ENCODE measurements at regions not wholly inside any gene's neighbourhood (a gene's known extent, or its start where the extent isn't known, plus 50 kb on each side); places are given as distances from the start of the nearest gene placed in this dataset.

DNA sequence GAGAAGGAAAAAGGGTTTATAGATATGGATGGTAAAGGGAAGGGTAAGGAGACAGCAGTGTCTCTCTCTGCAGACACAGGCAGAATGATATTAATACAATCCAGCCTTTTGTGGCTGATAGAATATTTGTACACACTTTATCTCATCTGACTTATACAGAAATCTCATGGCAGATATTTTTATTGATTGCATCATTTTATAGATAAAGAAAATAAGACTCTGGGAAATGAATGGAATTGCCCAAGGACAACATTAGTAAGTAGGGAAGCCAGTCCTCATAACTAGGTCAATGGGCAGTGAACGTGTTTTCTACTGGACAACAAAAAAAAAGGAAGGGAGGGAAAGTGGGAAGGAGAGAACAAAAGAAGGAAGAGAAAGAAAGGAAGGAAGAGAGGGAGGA, 236.4 kb upstream of the EPHA4 start:
- Histone ChIP-seq H3K36me3 (ENCODE audit: control insufficient read depth, insufficient read depth, low read length) (no peaks in the 10 kb centered on the region), H3K27me3 (ENCODE audit: control insufficient read depth, insufficient read depth, low read length) (no peaks in the 10 kb centered on the region), H3K4me3 (ENCODE audit: low read depth, low read length) (no peak overlapping the region)
- TF ChIP-seq, protein P1, sequence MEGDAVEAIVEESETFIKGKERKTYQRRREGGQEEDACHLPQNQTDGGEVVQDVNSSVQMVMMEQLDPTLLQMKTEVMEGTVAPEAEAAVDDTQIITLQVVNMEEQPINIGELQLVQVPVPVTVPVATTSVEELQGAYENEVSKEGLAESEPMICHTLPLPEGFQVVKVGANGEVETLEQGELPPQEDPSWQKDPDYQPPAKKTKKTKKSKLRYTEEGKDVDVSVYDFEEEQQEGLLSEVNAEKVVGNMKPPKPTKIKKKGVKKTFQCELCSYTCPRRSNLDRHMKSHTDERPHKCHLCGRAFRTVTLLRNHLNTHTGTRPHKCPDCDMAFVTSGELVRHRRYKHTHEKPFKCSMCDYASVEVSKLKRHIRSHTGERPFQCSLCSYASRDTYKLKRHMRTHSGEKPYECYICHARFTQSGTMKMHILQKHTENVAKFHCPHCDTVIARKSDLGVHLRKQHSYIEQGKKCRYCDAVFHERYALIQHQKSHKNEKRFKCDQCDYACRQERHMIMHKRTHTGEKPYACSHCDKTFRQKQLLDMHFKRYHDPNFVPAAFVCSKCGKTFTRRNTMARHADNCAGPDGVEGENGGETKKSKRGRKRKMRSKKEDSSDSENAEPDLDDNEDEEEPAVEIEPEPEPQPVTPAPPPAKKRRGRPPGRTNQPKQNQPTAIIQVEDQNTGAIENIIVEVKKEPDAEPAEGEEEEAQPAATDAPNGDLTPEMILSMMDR (IDR thresholded peaks at IDR 0.05; ENCODE audit: insufficient read depth, low read length, poor library complexity, severe bottlenecking), result no peak
- no peak for DNase-seq (ENCODE audit: low read depth)

DNA sequence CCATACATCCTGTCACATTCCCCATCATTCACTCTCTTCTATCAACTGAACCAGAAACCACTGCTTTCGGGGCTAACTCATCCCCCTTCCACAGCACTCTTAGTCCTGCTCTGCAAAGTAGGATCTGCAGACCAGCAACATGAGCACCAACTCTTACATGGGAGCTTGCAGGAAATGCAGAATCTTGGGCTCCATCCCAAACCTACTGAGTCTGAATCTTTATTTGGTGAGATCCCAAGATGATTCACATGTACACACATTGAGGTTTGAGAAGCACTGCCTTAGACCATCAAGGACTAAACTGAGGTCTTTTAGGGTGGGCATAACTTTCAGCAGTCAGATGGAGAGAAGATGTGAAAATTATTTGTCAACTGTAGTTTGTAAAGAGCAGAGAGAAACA, 235.6 kb upstream of the EPHA4 start:
- Histone ChIP-seq H3K27me3 (ENCODE audit: control insufficient read depth, insufficient read depth, low read length) (no peaks in the 10 kb centered on the region), H3K4me3 (ENCODE audit: low read depth, low read length) (no peak overlapping the region), H3K36me3 (ENCODE audit: control insufficient read depth, insufficient read depth, low read length) (no peaks in the 10 kb centered on the region)
- TF ChIP-seq, protein P1 (IDR thresholded peaks at IDR 0.05; ENCODE audit: insufficient read depth, low read length, poor library complexity, severe bottlenecking), result no peak
- DNase-seq (ENCODE audit: low read depth), result no peak

DNA sequence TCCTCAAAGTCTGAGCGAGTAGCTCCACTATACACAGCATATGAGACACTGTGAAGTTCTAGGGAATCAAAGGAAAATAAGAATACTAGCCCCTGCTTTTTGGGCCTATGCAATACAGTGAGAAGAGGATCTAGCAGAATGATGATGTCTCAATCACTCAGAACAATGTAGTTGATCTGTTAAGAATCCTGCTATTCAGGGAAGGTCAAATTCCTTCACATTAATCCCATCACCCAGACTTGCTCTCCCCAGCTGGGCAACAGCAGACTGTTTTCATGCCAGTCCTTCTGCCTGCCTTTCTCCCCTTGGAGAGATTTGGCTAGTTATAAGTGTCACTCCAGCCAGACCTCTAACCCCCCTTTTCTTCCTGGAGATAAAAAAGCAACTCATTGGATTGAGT, 230.0 kb upstream of the EPHA4 start:
- Histone ChIP-seq H3K36me3 (ENCODE audit: control insufficient read depth, insufficient read depth, low read length) (no peaks in the 10 kb centered on the region), H3K4me3 (ENCODE audit: low read depth, low read length) (no peak overlapping the region), H3K27me3 (ENCODE audit: control insufficient read depth, insufficient read depth, low read length) (no peaks in the 10 kb centered on the region)
- DNase-seq (ENCODE audit: low read depth), result no peak
- TF ChIP-seq, protein P1 (IDR thresholded peaks at IDR 0.05; ENCODE audit: insufficient read depth, low read length, poor library complexity, severe bottlenecking), result no peak

DNA sequence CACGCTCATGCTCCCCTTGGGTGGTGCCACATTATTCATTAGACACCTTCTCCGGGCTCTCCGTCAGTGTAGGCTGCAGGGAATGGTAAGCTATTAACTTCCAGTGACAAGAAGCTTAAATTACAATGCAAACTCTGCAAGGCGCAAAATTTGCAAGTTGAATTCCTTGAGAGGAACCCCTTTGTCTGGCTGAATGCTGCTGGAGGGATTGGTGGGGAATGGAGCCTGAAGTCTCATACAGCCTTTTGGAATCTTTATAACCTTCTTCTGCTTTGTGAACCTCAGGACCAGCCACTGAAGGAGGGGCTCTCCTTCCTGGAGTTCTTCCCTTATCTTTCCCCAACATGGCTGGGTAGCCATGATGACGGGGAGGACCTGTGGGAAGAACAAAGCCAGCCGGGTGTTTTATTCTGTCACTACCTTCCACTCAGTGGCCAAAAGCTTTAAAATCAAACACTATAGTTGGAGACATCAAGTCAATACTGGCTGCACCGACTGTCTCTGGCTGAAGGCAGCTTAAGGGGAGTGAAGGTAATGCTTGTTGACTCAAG, 220.9 kb upstream of the EPHA4 start:
- DNase-seq (ENCODE audit: low read depth), result no peak
- no peaks in the 10 kb centered on the region for H3K36me3 ChIP-seq (ENCODE audit: control insufficient read depth, insufficient read depth, low read length)
- no peak overlapping the region for H3K4me3 ChIP-seq (ENCODE audit: low read depth, low read length)
- H3K27me3 ChIP-seq (ENCODE audit: control insufficient read depth, insufficient read depth, low read length), result no peaks in the 10 kb centered on the region
- TF ChIP-seq, protein P1 (IDR thresholded peaks at IDR 0.05; ENCODE audit: insufficient read depth, low read length, poor library complexity, severe bottlenecking), result no peak

DNA sequence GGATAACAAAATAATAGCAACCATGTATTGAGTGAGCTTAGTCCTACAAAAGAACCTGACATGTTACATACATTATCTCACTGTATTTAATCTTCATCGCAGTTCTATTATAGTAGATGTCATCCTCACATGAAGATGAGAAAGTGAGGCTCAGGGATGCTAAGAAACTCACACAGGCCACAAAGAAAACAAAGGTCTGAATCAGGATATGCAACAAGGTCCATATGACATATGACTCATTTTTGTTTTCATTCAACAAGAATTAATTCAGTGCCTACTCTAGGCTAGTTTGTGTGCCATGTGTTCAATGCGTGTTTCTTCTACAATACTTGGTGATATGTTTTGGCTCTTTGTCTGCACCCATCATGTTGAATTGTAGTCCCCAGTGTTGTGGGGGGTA, 219.7 kb upstream of the EPHA4 start:
- TF ChIP-seq, protein P1 (IDR thresholded peaks at IDR 0.05; ENCODE audit: insufficient read depth, low read length, poor library complexity, severe bottlenecking), result no peak
- DNase-seq (ENCODE audit: low read depth), result no peak
- Histone ChIP-seq H3K27me3 (ENCODE audit: control insufficient read depth, insufficient read depth, low read length) (no peaks in the 10 kb centered on the region), H3K4me3 (ENCODE audit: low read depth, low read length) (no peak overlapping the region), H3K36me3 (ENCODE audit: control insufficient read depth, insufficient read depth, low read length) (no peaks in the 10 kb centered on the region)

DNA sequence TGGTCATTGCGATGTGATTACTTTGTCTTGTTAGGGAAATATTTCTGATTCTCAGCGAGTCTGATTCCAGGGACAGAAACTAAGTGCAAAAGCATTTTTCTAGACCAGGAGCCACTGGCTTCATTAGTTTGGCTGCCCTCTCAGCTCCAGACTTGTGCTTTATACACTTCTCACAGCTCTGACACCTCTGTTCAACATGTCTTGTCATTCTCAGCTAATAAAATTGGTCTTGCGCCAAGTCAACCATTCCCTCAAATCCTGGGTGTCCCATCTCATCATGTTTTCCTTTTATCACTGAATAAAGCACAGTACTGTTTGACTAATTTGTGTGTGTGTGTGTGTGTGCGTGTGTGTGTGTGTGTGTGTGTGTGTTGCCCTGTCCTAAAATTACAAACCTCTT, 215.5 kb upstream of the EPHA4 start:
- TF ChIP-seq, protein P1 (IDR thresholded peaks at IDR 0.05; ENCODE audit: insufficient read depth, low read length, poor library complexity, severe bottlenecking), result no peak
- Histone ChIP-seq H3K36me3 (ENCODE audit: control insufficient read depth, insufficient read depth, low read length) (no peaks in the 10 kb centered on the region), H3K27me3 (ENCODE audit: control insufficient read depth, insufficient read depth, low read length) (no peaks in the 10 kb centered on the region), H3K4me3 (ENCODE audit: low read depth, low read length) (no peak overlapping the region)
- no peak for DNase-seq (ENCODE audit: low read depth)

Measured in kidney epithelial cell (primary cell).